ENCODE measurements at regions not wholly inside any gene's neighbourhood (a gene's known extent, or its start where the extent isn't known, plus 50 kb on each side); places are given as distances from the start of the nearest gene placed in this dataset.
A peak's percentile ranks its signal among the peaks of the same experiment; 100 is the strongest.

- TF ChIP-seq ZBTB11 (tag by site-specific recombination; conservative IDR thresholded peaks at IDR 0.05; ENCODE audit: low read depth) (no peak), ZNF645 (tag by site-specific recombination; IDR thresholded peaks at IDR 0.05) (no peak), MYNN (tag by site-specific recombination; IDR thresholded peaks at IDR 0.05; ENCODE audit: borderline replicate concordance) (no peak)
Measured at GRCh38 chr10:100669616-100670015, 75.8 kb upstream of the PAX2 start (continued).

- Histone ChIP-seq H3K27ac (ENCODE audit: extremely low read depth, low read depth, low read length) (no peak overlapping the region), H3K4me3 (ENCODE audit: low read depth, low read length) (no peak overlapping the region), H3K36me3 (ENCODE audit: control insufficient read depth in 2 of 2, insufficient read depth in 1 of 2, low read length in 2 of 2) (no peaks in the 10 kb centered on the region), H3K4me1 (ENCODE audit: control insufficient read depth, insufficient read depth, low read length) (no peaks in the 10 kb centered on the region), H3K9me3 (ENCODE audit: control insufficient read depth, insufficient read depth, low read depth, low read length) (no peaks in the 10 kb centered on the region)
- POLR2A ChIA-PET = no interaction called here
- peak; percentile 80 for TF ChIP-seq ZNF366 (tag by site-specific recombination; conservative IDR thresholded peaks at IDR 0.05)
- TF ChIP-seq ZNF202 (tag by site-specific recombination; IDR thresholded peaks at IDR 0.05; ENCODE audit: borderline replicate concordance) = peak; percentile 50; the same call in 1 of the 2 replicates
- TF ChIP-seq ZEB2 (tag by site-specific recombination; IDR thresholded peaks at IDR 0.05) = no peak
- TF ChIP-seq SCRT1 (tag by site-specific recombination; IDR thresholded peaks at IDR 0.05; ENCODE audit: borderline replicate concordance) = peak; percentile 62; the same call in 1 of the 2 replicates
- TF ChIP-seq ZNF530 (tag by site-specific recombination; IDR thresholded peaks at IDR 0.05; ENCODE audit: low read depth) = no peak
- TF ChIP-seq SCRT2 (tag by site-specific recombination; IDR thresholded peaks at IDR 0.05) = peak; percentile 39
- 0 out of 2 replicates have a peak, but pooled peaks have one; percentile 29 for TF ChIP-seq PATZ1 (tag by site-specific recombination; IDR thresholded peaks at IDR 0.05)
- TF ChIP-seq ZBTB48 (tag by site-specific recombination; IDR thresholded peaks at IDR 0.05) = peak; percentile 51; the same call in 1 of the 2 replicates
- TF ChIP-seq BCL11B (tag by site-specific recombination; IDR thresholded peaks at IDR 0.05; ENCODE audit: low read depth) = no peak
- no peak for TF ChIP-seq ZNF19 (tag by site-specific recombination; IDR thresholded peaks at IDR 0.05; ENCODE audit: low read depth)
- no peak for TF ChIP-seq ZNF324 (tag by site-specific recombination; IDR thresholded peaks at IDR 0.05)
- no peak for TF ChIP-seq ZSCAN30 (tag by site-specific recombination; IDR thresholded peaks at IDR 0.05)
- CTCF ChIA-PET = interaction anchor here (0.6 to 5.9 kb wide), 12 partner anchors 11 to 152 kb away, joined by 3 to 30 read pairs (median 4); no protein-coding TSS in a partner anchor
Measured at GRCh38 chr10:100670368-100670767, 75.0 kb upstream of the PAX2 start.

GRCh38 chr10:100670828-100671479, 74.4 kb upstream of the PAX2 start:
- POLR2A ChIA-PET = no interaction called here
- H3K4me3 ChIP-seq (ENCODE audit: low read depth, low read length) = no peak overlapping the region; the same call in 1 of the 2 replicates
- CTCF ChIA-PET = interaction anchor here (0.5 to 5.9 kb wide), 19 partner anchors 10 to 995 kb away, joined by 3 to 30 read pairs (median 3); no protein-coding TSS in a partner anchor
- H3K4me1 ChIP-seq (ENCODE audit: control insufficient read depth, insufficient read depth, low read length) = no peaks in the 10 kb centered on the region
- no peaks in the 10 kb centered on the region for H3K9me3 ChIP-seq (ENCODE audit: control insufficient read depth, insufficient read depth, low read depth, low read length)
- H3K27ac ChIP-seq (ENCODE audit: extremely low read depth, low read depth, low read length) = no peak overlapping the region
- no peaks in the 10 kb centered on the region for H3K36me3 ChIP-seq (ENCODE audit: control insufficient read depth in 2 of 2, insufficient read depth in 1 of 2, low read length in 2 of 2)
- no peak for TF ChIP-seq ZNF146 (tag by site-specific recombination; IDR thresholded peaks at IDR 0.05)
- peak; percentile 70 for TF ChIP-seq ZFHX2 (tag by site-specific recombination; conservative IDR thresholded peaks at IDR 0.05)
- no peak for TF ChIP-seq SCRT1 (tag by site-specific recombination; IDR thresholded peaks at IDR 0.05; ENCODE audit: borderline replicate concordance)
- peak; percentile 35 for TF ChIP-seq ZBTB26 (tag by site-specific recombination; optimal IDR thresholded peaks at IDR 0.05)
- 0 out of 2 replicates have a peak, but pooled peaks have one; percentile 49 for TF ChIP-seq ZNF184 (tag by site-specific recombination; IDR thresholded peaks at IDR 0.05)
- TF ChIP-seq ZNF596 (tag by site-specific recombination; IDR thresholded peaks at IDR 0.05) = peak; percentile 68; the same call in 1 of the 2 replicates
- TF ChIP-seq ZNF677 (tag by site-specific recombination; IDR thresholded peaks at IDR 0.05) = peak; percentile 47; the same call in 1 of the 2 replicates
- peak; percentile 68 for TF ChIP-seq ZNF398 (tag by site-specific recombination; IDR thresholded peaks at IDR 0.05)
- peak; percentile 37; the same call in 1 of the 2 replicates for TF ChIP-seq EGR2 (tag by site-specific recombination; IDR thresholded peaks at IDR 0.05; ENCODE audit: low read depth)

Data from HEK293 (cell line).